Hepatocyte (in vitro differentiated cells): ENCODE measurements at regions not wholly inside any gene's neighbourhood (a gene's known extent, or its start where the extent isn't known, plus 50 kb on each side); places are given as distances from the start of the nearest gene placed in this dataset.
"Not testable (repeated sequence)": the region's sequence is repeated elsewhere in the genome, so short reads cannot be mapped to it uniquely, and the experiment has no call there.

Source experiments
- DNase-seq: peaks from one replicate; pipeline ENCODE4 v3.0.0-alpha.2; 2016; ENCODE audit warnings: low spot score
- H2AFZ ChIP-seq: fragments of 200-600 bp; sonication (generic); 2 replicates; pipeline ENCODE4 v1.6.0; 2016; ENCODE audit warnings: antibody characterized with exemption, mild to moderate bottlenecking
- H3K27ac ChIP-seq: fragments of 200-600 bp; sonication (generic); 2 replicates; pipeline ENCODE4 v1.5.1; 2016; ENCODE audit warnings: mild to moderate bottlenecking
- H3K27me3 ChIP-seq: fragments of 200-600 bp; sonication (generic); 2 replicates; pipeline ENCODE4 v1.6.1; 2016
- H3K36me3 ChIP-seq: fragments of 200-600 bp; sonication (generic); replicated peaks from 2 replicates; pipeline ENCODE4 v1.5.1; 2016; ENCODE audit warnings: low read depth; ENCODE audit not compliant: insufficient read depth
- H3K4me1 ChIP-seq: fragments of 200-600 bp; sonication (generic); 2 replicates; pipeline ENCODE4 v1.5.1; 2016; ENCODE audit warnings: mild to moderate bottlenecking, moderate library complexity; ENCODE audit not compliant: insufficient read depth
- H3K4me2 ChIP-seq: fragments of 200-600 bp; sonication (generic); 2 replicates; pipeline ENCODE4 v1.6.0; 2016
- H3K4me3 ChIP-seq: fragments of 200-600 bp; sonication (generic); 2 replicates; pipeline ENCODE4 v1.5.1; 2016; ENCODE audit warnings: mild to moderate bottlenecking
- H3K79me2 ChIP-seq: fragments of 200-600 bp; sonication (generic); 2 replicates; pipeline ENCODE4 v1.6.0; 2017; ENCODE audit warnings: mild to moderate bottlenecking
- H3K9me2 ChIP-seq: fragments of 200-600 bp; sonication (generic); replicated peaks from 2 replicates; pipeline ENCODE4 v1.6.0; 2017; ENCODE audit warnings: mild to moderate bottlenecking; ENCODE audit not compliant: insufficient read depth
- H3K9me3 ChIP-seq: fragments of 200-600 bp; sonication (generic); 2 replicates; pipeline ENCODE4 v1.5.1; 2016; ENCODE audit warnings: low read depth, mild to moderate bottlenecking
- H4K20me1 ChIP-seq: fragments of 200-600 bp; sonication (generic); 2 replicates; pipeline ENCODE4 v1.6.0; 2016; ENCODE audit warnings: mild to moderate bottlenecking; ENCODE audit not compliant: insufficient read depth, poor library complexity, severe bottlenecking
- EZH2 ChIP-seq: fragments of 200-600 bp; sonication (generic); IDR thresholded peaks from 2 replicates; pipeline ENCODE4 v1.6.1; 2016; ENCODE audit warnings: antibody characterized with exemption, mild to moderate bottlenecking, borderline replicate concordance
- EZH2phosphoT487 ChIP-seq: fragments of 200-600 bp; sonication (generic); IDR thresholded peaks from one replicate; pipeline ENCODE4 v1.6.1; 2018; ENCODE audit warnings: antibody characterized with exemption, mild to moderate bottlenecking, low read depth, moderate library complexity; ENCODE audit not compliant: unreplicated experiment, severe bottlenecking
- WGBS: methylation state at CpG from one replicate; pipeline ENCODE4 v1.1.6; 2016; ENCODE audit warnings: low lambda C conversion rate; ENCODE audit errors: missing lambda C conversion rate; 5-methylcytosine and 5-hydroxymethylcytosine counted together
- TF ChIP-seq, protein P1 (sequence below): fragments of 200-600 bp; sonication (generic); IDR thresholded peaks from 2 replicates; pipeline ENCODE4 v1.5.1; 2016; ENCODE audit warnings: antibody characterized with exemption, mild to moderate bottlenecking; ENCODE audit not compliant: poor library complexity

DNA sequence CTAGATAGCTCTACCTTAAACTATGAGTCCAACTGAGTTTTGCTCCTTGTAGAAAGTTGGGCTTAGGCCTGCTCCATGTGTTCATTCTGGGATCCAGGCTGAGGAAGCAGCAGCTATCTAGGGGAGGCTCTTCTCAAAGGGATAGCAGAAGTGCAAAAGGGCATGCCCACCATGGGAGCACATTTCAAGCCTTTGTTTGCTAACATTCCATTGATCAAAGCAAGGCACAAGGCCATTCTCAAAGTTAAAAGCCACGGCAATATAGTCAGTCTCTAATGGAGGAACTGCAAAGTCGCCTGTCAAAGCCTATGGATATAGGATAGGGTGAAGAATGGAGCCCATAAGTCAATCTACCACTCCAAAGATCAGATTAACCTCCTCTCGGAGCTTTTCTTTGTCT is 488.1 kb upstream of the ARX start:
- Histone ChIP-seq H3K4me3 (no peak overlapping the region), H3K27ac (no peak overlapping the region), H3K27me3 (no peaks in the 10 kb centered on the region), H3K4me2 (no peak overlapping the region), H3K4me1 (no peaks in the 10 kb centered on the region), H3K36me3 (no peaks in the 10 kb centered on the region), H3K9me3 (no peaks in the 10 kb centered on the region), H4K20me1 (no peaks in the 10 kb centered on the region), H2AFZ (no peak overlapping the region), H3K9me2 (no peaks in the 10 kb centered on the region), H3K79me2 (no peaks in the 10 kb centered on the region)
- no peak for DNase-seq
- no peak for TF ChIP-seq EZH2phosphoT487
- TF ChIP-seq, protein P1, sequence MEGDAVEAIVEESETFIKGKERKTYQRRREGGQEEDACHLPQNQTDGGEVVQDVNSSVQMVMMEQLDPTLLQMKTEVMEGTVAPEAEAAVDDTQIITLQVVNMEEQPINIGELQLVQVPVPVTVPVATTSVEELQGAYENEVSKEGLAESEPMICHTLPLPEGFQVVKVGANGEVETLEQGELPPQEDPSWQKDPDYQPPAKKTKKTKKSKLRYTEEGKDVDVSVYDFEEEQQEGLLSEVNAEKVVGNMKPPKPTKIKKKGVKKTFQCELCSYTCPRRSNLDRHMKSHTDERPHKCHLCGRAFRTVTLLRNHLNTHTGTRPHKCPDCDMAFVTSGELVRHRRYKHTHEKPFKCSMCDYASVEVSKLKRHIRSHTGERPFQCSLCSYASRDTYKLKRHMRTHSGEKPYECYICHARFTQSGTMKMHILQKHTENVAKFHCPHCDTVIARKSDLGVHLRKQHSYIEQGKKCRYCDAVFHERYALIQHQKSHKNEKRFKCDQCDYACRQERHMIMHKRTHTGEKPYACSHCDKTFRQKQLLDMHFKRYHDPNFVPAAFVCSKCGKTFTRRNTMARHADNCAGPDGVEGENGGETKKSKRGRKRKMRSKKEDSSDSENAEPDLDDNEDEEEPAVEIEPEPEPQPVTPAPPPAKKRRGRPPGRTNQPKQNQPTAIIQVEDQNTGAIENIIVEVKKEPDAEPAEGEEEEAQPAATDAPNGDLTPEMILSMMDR, result no peak
- TF ChIP-seq EZH2, result no peak
- WGBS, result 42% methylated on average over 3 of the region's 3 CpGs

DNA sequence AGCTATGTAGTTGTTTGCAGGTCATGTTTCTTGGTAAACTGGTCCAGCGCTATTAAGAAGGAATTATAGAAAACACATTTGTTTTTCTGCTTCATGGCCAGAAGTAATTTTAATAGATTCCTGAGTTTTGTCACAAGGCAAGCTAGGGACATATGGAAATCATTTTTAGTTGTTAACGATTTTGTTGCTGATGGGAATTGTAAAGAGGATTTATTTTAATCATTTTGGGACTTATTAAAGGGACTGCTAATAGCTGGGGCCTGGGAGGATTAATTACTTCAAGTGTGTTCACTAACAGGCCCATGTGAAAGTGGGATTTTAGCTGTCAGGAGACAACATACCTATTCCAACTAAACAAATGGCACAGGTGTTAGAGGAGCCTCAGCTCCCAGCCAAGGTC is 492.0 kb upstream of the ARX start:
- TF ChIP-seq, protein P1, result no peak
- TF ChIP-seq EZH2phosphoT487 (no peak), EZH2 (no peak)
- Histone ChIP-seq H3K9me2 (no peaks in the 10 kb centered on the region), H3K79me2 (no peaks in the 10 kb centered on the region), H3K27me3 (no peaks in the 10 kb centered on the region), H3K4me1 (no peaks in the 10 kb centered on the region), H3K9me3 (no peaks in the 10 kb centered on the region), H2AFZ (no peak overlapping the region), H4K20me1 (no peaks in the 10 kb centered on the region), H3K4me3 (no peak overlapping the region), H3K27ac (no peak overlapping the region), H3K36me3 (no peaks in the 10 kb centered on the region), H3K4me2 (no peak overlapping the region)
- WGBS, result 61% methylated on average over 2 of the region's 2 CpGs
- DNase-seq, result no peak

DNA sequence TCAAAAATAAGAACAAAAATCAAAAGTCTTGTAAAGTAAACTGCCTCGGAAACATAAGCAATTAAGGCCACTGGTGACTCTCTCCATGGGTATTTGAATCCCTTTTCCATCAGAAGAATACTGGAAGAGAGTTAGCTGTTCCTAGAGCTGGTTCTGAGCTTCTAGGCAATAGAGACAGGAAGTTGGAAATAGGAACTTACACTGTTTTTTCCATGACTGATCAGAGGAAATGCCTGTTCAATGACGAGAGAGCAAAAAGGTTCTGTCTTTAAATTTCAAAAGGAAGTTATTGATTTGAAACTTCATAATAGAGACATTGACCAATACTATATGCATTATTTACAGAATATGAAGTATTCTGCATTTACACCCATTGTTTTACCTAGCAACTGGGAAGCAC is 503.5 kb upstream of the ARX start:
- WGBS, result 74% methylated on average over 2 of the region's 2 CpGs
- DNase-seq, result no peak
- Histone ChIP-seq H3K9me2 (no peaks in the 10 kb centered on the region), H3K36me3 (no peaks in the 10 kb centered on the region), H3K4me2 (no peak overlapping the region), H4K20me1 (no peaks in the 10 kb centered on the region), H3K4me1 (no peaks in the 10 kb centered on the region), H3K4me3 (no peak overlapping the region), H2AFZ (no peak overlapping the region), H3K27me3 (no peaks in the 10 kb centered on the region), H3K79me2 (no peaks in the 10 kb centered on the region), H3K27ac (no peak overlapping the region), H3K9me3 (no peaks in the 10 kb centered on the region)
- TF ChIP-seq EZH2 (no peak), EZH2phosphoT487 (no peak)
- TF ChIP-seq, protein P1, result no peak

DNA sequence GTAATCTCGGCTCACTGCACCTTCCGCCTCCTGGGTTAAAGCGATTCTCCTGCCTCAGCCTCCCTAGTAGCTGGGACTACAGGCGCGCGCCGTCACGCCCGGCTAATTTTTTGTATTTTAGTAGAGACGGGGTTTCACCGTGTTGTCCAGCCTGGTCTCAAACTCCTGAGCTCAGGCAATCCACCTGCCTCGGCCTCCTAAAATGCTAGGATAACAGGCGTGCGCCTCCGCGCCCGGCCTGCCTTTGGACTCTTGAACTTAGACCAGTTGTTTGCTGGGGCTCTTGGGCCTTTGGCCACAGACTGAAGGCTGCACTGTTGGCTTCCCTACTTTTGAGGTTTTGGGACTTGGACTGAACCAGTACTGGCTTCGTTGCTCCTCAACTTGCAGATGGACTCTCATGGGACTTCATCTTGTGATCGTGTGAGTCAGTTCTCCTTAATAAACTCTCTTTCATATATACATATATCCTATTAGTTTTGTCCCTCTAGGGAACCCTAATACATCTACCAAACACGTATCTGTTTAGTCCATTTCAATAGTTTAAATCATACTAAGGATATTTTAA is 506.8 kb upstream of the ARX start:
- H3K4me3 ChIP-seq, DNase-seq, H3K36me3 ChIP-seq, H4K20me1 ChIP-seq, H2AFZ ChIP-seq, H3K9me2 ChIP-seq, H3K4me1 ChIP-seq, H3K79me2 ChIP-seq, H3K9me3 ChIP-seq, H3K4me2 ChIP-seq, H3K27me3 ChIP-seq, H3K27ac ChIP-seq: not testable (repeated sequence)
- 92% methylated on average over 20 of the region's 20 CpGs for WGBS
